Loucy (cell line): ENCODE measurements at regions not wholly inside any gene's neighbourhood (a gene's known extent, or its start where the extent isn't known, plus 50 kb on each side); places are given as distances from the start of the nearest gene placed in this dataset.

ENCODE experiments used
- CTCF ChIP-seq: fragments of 200-600 bp; sonication (generic); conservative IDR thresholded peaks from 2 replicates; pipeline ENCODE4 v1.5.1; 2014; ENCODE audit warnings: mild to moderate bottlenecking, antibody characterized with exemption, low read length
- EZH2phosphoT487 ChIP-seq: fragments of 200-600 bp; IDR thresholded peaks from 2 replicates; pipeline ENCODE4 v1.6.1; 2018; ENCODE audit warnings: antibody characterized with exemption, mild to moderate bottlenecking, moderate library complexity, borderline replicate concordance

DNA sequence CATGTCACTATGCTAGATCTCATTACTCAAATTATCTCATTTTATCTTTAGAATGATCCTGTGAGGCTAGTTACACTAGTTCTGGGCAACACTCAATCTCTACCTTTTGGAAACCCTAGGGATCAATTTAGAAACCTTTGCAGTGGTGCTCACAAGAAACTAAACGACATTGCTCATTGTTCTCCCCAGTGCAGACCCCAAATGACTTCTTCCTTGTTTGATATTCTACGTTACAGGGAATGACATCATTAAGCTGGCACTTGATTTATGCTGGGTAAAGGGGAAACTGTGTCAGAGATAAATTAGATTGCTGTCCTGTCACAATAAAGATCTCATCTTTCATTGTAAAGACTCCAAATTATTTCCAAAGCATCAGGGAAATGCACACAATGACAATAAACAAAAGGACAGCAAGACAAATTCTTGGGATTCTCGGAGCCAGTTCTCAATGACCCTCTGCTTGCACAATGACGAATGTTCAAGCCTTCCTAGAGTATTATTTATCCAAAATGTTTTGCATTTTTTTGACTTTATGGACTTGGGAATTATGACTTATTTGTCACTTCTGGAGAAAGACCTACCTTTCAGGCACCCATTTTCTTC is 1121.8 kb upstream of the TENM4 start:
- TF ChIP-seq CTCF, result no peak
- TF ChIP-seq EZH2phosphoT487, result no peak
